ENCODE measurements at regions not wholly inside any gene's neighbourhood (a gene's known extent, or its start where the extent isn't known, plus 50 kb on each side); places are given as distances from the start of the nearest gene placed in this dataset.
A peak's percentile ranks its signal among the peaks of the same experiment; 100 is the strongest.
"Not testable (repeated sequence)": the region's sequence is repeated elsewhere in the genome, so short reads cannot be mapped to it uniquely, and the experiment has no call there.

DNA sequence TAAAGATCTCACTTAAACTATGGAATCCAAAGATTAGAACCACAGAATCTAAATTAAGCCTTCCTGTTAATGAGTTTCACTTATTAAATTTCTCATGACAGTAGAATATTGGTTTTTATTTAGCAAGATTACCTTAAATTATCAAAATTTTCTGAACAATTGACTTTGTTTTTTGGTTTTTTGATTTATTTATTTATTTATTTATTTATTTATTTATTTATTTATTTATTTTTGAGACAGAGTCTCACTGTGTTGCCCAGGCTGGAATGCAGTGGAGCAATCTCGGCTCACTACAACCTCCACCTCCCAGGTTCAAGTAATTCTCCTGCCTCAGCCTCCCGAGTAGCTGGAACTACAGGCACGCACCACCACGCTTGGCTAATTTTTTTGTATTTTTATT is 538.6 kb downstream of the AMY1C start:
- DNase-seq; intact Hi-C loops (cut with DNase I): not testable (repeated sequence)

DNA sequence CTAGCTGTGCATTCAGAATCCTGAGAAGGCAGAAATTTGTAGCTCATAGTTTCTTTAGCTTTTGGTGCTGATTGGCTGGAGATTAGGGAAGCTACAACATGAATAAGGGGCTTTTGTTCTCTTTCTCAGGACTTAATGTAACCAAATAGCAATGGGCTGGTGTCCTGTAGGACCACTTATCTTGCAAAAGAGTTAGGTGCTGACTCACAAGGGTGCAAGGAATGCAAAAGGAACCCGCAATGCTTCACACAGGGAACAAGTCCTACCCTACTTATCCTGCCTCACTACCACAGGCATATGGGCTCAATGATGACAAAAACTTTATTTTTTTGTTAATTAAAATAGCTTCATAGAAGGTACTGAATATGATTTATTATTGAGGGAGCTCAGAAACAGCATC is 541.5 kb downstream of the AMY1C start:
- intact Hi-C loops (cut with DNase I) = no loop called here

DNA sequence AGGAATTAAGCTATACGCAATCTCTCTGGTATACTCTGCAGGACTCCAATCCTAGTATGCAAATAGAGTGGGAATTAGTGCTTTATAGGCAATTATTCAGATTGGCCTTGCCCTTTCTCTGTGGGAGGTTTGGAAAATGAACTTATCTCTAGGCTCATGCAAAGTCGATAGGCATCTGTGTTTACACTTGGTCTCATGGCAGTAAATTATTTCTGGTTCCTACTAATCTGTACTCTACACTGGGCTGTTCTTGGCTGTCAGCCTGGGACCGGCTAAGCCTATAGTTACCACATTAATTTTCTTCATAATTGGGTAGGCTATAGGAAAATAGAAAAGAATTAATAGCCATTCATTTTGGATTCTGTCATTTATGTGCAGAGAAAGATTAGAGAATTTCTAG is 544.6 kb downstream of the AMY1C start:
- no peak for DNase-seq
- intact Hi-C loops (cut with DNase I) = no loop called here

More for the DNA sequence above, 541.5 kb downstream of the AMY1C start:
- no peak for DNase-seq

DNA sequence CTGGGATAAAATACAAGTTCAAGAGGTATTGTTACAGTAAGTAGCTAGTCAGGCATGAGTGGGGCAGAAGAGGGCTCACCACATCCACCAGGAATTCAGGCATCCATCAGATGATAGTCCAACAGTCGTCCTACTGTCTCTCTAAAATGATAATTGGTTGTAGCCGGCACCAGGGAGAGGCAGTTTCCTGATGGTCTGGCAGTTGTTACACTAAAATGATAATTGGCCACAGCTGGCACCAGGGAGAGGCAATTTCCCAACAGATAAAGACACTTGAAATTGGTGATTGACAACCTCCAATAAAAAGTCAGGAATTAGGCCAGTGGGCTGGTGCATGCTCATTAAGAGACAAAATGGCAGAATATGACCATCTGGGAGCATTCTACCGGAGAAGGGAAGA is 545.8 kb downstream of the AMY1C start:
- intact Hi-C loops (cut with DNase I) = no loop called here
- no peak for DNase-seq

DNA sequence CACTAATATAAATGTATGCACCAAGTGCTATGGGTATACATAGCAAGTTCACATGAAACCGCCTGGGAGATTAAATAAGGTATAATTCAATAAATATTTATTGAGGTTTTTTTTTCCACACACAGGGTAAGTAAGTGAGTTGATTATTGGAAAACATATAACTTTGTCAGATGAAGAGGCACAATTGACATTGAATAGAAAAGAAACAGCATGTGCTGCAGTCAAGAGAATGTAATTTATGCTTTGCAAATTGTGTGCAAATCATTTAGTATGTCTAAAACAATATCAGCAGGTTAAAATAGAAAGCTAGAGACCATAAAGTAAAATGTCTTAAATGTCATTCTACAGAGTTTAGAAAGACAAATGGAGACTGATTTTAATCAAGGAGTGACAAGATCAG is 560.0 kb downstream of the AMY1C start:
- no peak for DNase-seq
- intact Hi-C loops (cut with DNase I) = no loop called here

DNA sequence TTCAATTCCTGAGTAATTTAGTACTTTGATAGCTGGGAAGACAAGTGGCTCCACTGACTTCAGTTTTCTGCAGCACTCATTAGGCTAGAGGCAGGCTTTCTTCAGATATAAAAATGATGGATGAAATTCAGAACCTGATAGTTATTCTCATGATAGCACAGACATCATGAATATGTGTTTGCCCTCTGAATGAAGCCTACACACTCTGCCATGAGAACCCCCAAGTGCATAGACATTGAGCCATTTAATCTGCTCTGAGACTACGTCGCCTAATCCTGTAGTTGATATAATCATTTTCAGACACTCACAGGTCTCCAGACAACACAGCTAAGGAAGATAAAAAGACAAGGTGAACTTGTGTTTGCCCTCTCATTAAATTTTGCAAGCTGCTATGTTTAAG is 566.1 kb downstream of the AMY1C start:
- intact Hi-C loops (cut with DNase I) = no loop called here
- DNase-seq = no peak

DNA sequence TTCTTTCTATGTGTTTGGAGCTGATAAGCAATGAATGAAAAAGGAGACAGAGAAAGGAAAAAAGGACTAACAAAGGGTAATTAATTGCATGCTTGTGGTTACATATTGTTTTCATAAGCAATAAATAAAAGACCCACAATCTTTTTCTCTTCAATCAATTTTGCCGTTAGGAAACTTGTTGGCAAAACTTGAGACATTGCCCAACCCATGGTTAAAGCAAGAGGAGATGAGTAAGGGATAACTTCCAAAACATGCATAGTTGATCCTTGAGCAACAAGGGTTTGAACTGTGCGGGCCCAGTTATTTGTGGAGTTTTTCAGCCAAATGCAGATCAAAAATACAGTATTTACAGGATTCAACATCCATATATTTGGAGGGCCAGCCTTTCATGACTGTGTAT is 572.4 kb downstream of the AMY1C start:
- intact Hi-C loops (cut with DNase I) = no loop called here
- DNase-seq = no peak

DNA sequence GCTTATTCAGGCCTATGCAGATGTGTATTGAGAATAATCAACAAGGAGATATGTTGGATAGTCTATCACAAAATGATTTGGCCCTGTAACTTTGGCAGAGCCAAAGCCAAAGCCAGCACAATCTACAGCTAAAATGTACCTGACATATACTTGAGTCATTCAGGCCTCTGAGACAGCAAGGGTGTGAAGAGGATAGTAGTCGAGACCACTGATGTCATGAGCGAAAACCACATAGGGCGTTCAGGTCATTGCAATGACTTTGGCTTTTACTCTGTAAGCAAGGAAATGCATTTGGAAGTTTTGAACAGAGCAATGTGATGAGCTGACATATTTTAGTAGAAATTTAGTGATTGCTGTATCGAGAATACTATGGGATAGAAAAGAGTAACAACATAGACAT is 579.6 kb downstream of the AMY1C start:
- no peak for DNase-seq
- intact Hi-C loops (cut with DNase I) = no loop called here

DNA sequence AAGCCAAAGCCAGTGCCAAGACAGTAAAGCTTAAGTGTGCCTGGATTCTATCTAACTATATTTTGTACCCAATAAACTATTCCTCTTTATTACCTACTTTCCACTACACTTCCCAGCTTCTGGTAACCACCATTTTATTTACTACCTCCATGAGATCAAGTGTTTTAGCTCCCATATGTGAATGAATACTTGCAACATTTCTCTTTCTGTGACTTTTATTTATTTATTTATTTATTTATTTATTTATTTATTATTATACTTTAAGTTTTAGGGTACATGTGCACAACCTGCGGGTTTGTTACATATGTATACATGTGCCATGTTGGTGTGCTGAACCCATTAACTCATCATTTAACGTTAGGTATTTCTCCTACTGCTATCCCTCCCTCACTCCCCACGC is 582.1 kb downstream of the AMY1C start:
- intact Hi-C loops (cut with DNase I) = no loop called here
- DNase-seq = no peak

DNA sequence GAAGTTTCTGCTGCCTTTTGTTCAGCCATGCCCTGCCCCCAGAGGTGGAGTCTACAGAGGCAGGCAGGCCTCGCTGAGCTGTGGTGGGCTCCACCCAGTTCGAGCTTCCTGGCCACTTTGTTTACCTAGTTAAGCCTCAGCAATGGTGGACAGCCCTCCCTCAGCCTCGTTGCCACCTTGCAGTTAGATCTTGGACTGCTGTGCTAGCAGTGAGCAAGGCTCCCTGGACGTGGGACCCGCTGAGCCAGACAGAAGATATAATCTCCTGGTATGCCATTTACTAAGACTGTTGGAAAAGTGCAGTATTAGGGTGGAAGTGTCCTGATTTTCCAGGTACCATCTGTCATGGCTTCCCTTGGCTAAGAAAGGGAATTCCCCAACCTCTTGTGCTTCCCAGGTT is 588.2 kb downstream of the AMY1C start:
- intact Hi-C loops (cut with DNase I) = not testable (repeated sequence)
- peak in 2 of 10 donors; percentile 35 to 75 for DNase-seq

DNA sequence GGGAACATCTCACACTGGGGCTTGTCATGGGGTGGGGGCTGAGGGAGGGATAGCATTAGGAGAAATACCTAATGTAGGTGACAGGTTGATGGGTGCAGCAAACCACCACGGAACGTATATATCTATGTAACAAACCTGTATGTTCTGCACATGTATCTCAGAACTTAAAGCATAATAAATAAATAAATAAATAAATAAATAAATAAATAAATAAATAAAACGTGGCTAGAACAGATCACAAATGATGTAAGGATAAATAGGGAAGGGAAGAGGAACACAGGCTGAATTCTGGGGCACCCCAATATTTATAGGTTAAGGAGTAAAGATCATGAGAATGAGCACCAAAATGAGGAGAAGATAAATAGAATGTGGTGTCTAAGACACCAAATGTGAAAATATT is 592.2 kb downstream of the AMY1C start:
- intact Hi-C loops (cut with DNase I) = no loop called here
- DNase-seq = no peak

DNA sequence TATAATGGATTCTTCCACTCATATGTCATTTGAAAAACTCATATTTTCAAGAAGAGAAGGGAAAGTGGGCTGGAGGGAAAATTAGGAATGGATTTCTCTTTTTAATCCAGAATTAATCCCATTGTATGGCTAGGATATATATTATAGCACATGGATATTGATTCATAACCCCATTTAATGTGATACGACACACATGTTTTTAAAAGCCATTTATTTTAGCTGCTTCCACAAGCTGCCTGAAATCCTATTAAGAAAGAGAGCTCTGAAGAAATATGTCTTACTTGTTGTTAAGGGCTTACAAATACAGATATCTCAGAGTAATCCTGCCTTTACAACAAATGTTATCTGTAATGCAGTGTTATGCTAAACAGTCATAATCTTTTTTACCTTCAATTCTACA is 598.6 kb downstream of the AMY1C start:
- intact Hi-C loops (cut with DNase I) = no loop called here
- DNase-seq = no peak

DNA sequence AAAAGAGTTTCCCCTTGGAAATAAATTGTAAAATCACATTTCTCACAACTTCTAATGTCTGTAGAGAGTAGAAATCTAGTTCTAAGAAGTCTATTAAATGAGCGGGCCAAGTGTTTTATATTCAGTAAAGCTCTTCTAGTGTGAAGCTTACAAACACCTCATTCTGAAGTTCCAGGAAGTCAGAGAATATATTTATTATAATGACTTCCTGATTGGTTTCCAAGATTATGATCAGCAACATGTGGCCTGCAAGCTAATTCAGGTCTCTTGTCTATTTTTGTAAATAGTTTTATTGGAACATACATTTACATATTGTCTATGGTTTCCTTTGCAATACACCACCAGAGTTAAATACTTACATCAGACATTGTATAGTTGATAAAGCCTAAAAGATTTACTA is 603.9 kb downstream of the AMY1C start:
- intact Hi-C loops (cut with DNase I) = no loop called here
- DNase-seq = no peak

DNA sequence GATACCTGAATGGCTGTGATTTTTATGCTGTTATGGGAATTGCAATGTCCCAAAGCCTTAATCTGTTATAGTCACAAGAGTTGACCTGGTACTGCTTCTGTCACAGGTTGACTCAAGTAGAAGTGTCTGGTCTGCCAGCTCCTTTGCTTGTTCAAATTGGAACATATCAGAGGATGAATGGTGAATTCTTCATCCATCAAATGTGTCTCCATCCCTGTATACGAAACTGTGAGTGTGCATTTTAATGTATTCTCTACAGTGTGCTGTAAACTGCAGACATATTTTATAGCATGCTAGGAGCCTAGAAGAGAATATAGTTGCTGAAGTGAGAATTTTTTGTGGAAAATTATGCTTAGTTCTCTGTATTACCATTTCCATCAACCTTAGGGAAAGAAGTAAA is 608.4 kb downstream of the AMY1C start:
- intact Hi-C loops (cut with DNase I) = no loop called here
- no peak for DNase-seq

DNA sequence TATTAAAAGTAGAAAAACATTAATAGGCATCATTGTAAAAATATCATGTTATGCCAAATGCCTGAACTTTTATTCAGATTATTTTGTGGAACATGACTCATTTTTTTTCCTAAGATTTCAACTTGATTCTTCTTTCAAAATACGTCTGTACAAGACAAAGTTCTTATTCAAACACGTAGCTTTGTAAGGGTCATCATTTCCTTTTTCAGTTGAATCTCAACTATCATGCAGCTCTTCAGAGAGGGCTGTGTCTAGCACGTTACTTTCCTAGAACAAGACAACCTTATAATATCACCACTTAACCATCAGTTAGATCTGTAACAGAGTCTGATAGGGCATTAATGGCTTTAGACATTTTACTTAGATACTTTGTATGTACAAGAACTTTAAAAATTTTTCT is 608.9 kb downstream of the AMY1C start:
- no peak for DNase-seq
- intact Hi-C loops (cut with DNase I) = no loop called here

DNA sequence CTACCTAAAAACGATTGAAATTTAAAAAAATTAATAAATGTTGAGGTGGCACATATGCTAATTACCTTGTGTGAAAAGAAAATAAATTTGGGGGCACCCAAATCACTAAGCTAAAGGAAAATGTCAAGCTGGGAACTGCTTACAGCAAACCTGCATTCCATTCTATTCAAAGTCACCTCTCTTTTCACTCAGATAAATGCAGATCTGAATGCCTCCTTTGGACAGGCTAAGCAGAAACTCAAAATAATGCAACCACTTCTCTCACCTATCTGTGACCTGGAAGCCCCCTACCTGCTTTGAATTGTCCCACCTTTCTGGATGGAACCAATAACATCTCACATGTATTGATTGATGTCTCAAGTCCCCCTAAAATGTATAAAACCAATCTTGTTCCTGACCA is 628.7 kb downstream of the AMY1C start:
- no peak for DNase-seq
- intact Hi-C loops (cut with DNase I) = no loop called here

DNA sequence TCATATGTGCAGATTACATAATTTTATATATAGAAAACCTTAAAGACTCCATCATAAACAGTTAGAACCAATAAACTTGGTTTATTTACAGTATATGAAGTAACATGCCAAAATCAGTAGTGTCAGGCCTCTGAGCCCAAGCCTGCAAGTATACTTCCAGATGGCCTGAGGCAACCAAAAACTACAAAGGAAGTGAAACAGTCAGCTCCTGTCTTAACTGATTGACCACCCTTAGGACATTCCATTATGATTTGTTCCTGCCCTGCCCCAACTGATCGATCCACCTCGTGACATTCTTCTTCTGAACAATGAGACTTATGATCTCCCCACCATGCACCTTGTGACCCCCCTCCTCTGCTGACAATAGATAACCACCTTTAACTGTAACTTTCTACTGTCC is 630.3 kb downstream of the AMY1C start:
- intact Hi-C loops (cut with DNase I) = no loop called here
- DNase-seq = no peak

DNA sequence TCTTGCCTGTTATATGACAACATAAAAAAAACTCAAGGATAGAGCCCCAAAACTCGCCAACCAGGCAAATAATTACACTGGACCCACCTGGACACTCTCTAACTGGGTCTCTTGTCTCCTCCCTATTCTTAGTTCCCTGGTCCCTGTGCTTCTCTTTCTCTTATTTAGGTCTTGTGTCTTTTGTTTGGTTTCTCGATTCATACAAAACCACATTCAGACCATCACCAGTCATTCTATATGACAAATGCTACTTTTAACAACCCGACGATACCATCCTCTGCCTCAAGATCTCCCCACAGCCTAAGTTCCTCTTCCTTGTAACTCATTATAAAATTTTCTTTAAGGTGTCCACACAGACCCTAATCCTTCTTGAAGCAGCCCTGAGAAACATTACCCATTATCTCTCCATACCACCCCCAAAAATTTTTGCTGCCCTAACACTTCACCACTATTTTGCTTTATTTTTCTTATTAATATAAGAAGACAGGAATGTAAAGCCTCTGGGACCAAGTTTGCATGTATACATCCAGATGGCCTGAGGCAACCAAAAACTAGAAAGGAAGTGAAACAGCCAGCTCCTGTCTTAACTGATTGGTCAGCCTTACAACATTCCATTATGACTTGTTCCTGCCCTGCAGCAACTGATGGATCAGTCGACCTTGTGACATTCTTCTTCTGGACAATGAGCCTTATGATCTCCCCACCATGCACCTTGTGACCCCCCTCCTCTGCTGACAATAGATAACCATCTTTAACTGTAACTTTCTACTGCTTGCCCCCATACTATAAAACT is 638.2 kb downstream of the AMY1C start:
- no peak for DNase-seq
- intact Hi-C loops (cut with DNase I) = no loop called here

DNA sequence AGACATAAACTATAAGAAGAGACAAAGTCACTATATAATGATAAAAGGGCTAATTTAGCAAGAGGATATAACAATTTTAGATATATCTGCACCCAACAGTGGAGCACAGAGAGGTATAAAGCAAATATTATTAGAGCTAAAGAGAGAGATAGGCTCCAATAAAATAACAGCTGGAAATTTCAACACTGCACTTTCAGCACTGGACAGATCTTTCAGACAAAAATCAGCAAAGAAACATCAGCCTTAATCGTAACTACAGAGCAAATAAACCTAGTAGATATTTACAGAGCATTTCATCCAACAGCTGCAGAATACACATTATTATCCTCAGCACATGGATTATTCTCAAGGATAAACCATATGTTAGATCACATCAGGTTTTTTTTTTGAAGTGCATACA is 642.9 kb downstream of the AMY1C start:
- DNase-seq = no peak
- intact Hi-C loops (cut with DNase I) = no loop called here

DNA sequence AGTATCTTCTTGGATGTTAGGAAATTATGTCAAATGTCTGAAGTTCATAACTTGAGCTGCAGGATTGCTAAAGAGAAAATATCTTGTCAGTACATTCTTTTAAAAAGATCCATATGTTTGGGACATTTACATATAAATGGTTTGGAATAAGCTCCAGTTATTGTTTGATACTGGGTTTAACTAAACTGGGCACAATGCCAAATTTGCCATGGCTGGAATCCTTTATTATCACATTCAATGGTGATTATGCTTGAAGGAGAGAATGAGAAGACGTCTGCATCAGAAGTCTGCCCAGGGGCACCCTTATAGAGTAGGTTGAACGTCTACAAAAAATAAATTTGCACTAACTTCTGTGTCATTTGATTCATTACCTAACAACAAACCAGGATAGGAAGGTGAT is 652.5 kb downstream of the AMY1C start:
- intact Hi-C loops (cut with DNase I) = no loop called here
- DNase-seq = no peak

DNA sequence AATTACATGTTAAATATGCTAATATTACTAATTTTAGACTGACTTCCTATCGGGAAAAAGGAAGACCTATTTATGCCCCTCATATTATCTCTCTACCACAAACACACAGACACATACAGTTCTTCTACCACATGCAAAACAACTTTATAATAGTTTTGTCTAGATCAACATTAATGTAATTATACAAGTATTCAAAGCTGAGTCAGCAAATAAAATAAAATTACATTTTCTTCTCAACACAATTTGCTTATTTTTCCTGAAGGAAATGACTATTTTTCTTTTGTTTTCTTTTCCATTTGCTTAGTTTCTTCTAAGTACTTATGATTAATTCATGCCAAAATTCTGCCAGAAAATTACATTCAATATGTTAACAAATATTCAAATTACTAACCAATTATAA is 654.2 kb downstream of the AMY1C start:
- no peak for DNase-seq
- intact Hi-C loops (cut with DNase I) = no loop called here

DNA sequence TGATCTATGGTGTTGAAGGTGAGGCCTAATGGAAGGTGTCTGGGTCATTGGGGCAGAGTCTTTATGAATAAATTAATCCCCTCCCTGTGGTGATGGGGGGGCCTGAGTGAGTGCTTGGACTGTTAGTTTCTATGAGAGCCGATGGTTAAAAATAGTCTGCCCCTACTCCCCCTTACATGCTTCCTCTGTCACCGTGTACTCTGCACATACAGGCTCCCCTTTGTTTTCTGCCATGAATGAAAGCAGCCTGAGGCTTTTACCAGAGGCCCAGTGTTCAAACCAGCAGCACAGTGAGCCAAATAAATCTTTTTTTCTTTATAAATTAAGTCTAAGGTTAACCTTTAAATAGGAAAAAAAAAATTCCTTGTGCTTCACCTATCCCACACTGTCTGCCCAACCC is 657.0 kb downstream of the AMY1C start:
- intact Hi-C loops (cut with DNase I) = no loop called here
- DNase-seq = no peak

DNA sequence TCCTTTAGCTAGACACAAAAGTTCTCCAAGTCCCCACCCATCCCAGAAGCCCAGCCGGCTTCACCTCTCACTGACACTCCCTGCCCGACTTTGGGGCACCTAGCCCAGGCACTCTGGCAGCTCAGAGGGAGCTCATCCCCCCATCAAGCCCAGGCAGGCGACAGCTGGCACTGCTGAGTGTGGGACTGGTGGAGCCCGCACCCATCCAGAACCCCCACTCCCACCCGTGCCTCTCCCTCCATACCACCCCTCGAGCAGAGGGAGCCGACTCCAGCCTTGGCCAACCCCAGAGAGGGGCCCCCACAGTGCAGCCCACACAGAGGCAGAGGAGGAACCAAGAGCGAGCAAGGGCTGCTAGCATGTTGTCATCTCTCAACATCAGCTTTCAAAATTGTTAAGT is 658.6 kb downstream of the AMY1C start:
- peak in 2 of 10 donors; percentile 44 to 55 for DNase-seq
- intact Hi-C loops (cut with DNase I) = no loop called here

All from posterior cingulate gyrus (tissue), 11 donors.